ENCODE measurements at regions not wholly inside any gene's neighbourhood (a gene's known extent, or its start where the extent isn't known, plus 50 kb on each side); places are given as distances from the start of the nearest gene placed in this dataset.

GRCh38 chr5:81850501-81851357, 99.8 kb upstream of the SSBP2 start:
- no peak for TF ChIP-seq POLR2A (IDR thresholded peaks at IDR 0.05)
- TF ChIP-seq, protein P1, sequence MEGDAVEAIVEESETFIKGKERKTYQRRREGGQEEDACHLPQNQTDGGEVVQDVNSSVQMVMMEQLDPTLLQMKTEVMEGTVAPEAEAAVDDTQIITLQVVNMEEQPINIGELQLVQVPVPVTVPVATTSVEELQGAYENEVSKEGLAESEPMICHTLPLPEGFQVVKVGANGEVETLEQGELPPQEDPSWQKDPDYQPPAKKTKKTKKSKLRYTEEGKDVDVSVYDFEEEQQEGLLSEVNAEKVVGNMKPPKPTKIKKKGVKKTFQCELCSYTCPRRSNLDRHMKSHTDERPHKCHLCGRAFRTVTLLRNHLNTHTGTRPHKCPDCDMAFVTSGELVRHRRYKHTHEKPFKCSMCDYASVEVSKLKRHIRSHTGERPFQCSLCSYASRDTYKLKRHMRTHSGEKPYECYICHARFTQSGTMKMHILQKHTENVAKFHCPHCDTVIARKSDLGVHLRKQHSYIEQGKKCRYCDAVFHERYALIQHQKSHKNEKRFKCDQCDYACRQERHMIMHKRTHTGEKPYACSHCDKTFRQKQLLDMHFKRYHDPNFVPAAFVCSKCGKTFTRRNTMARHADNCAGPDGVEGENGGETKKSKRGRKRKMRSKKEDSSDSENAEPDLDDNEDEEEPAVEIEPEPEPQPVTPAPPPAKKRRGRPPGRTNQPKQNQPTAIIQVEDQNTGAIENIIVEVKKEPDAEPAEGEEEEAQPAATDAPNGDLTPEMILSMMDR (IDR thresholded peaks at IDR 0.05), result no peak

Measured in testis (tissue), 2 donors.